ENCODE measurements at regions not wholly inside any gene's neighbourhood (a gene's known extent, or its start where the extent isn't known, plus 50 kb on each side); places are given as distances from the start of the nearest gene placed in this dataset.

DNA sequence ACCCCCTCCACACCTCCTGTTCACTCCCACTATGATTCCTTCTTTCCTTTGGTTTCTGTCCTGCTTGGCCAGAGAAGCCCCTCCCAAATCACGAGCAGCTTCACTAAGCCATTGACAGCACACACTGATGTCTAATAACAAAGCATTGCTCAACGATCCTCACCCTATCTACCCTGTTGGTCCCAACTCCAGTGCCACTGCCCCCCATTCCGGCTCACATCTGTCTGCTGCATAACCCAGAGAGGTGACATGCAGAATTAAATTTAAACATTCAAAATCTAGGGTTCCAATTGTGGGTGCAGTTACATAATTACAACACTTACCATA is 236.9 kb downstream of the TTLL7 start:
- no peak for DNase-seq (ENCODE audit: low read depth)
- TF ChIP-seq, protein P1, sequence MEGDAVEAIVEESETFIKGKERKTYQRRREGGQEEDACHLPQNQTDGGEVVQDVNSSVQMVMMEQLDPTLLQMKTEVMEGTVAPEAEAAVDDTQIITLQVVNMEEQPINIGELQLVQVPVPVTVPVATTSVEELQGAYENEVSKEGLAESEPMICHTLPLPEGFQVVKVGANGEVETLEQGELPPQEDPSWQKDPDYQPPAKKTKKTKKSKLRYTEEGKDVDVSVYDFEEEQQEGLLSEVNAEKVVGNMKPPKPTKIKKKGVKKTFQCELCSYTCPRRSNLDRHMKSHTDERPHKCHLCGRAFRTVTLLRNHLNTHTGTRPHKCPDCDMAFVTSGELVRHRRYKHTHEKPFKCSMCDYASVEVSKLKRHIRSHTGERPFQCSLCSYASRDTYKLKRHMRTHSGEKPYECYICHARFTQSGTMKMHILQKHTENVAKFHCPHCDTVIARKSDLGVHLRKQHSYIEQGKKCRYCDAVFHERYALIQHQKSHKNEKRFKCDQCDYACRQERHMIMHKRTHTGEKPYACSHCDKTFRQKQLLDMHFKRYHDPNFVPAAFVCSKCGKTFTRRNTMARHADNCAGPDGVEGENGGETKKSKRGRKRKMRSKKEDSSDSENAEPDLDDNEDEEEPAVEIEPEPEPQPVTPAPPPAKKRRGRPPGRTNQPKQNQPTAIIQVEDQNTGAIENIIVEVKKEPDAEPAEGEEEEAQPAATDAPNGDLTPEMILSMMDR (conservative IDR thresholded peaks at IDR 0.05; ENCODE audit: control insufficient read depth, insufficient read depth, low read depth, low read length) = no peak
- no peak overlapping the region for H3K4me3 ChIP-seq (ENCODE audit: control insufficient read depth, low read depth, low read length)

DNA sequence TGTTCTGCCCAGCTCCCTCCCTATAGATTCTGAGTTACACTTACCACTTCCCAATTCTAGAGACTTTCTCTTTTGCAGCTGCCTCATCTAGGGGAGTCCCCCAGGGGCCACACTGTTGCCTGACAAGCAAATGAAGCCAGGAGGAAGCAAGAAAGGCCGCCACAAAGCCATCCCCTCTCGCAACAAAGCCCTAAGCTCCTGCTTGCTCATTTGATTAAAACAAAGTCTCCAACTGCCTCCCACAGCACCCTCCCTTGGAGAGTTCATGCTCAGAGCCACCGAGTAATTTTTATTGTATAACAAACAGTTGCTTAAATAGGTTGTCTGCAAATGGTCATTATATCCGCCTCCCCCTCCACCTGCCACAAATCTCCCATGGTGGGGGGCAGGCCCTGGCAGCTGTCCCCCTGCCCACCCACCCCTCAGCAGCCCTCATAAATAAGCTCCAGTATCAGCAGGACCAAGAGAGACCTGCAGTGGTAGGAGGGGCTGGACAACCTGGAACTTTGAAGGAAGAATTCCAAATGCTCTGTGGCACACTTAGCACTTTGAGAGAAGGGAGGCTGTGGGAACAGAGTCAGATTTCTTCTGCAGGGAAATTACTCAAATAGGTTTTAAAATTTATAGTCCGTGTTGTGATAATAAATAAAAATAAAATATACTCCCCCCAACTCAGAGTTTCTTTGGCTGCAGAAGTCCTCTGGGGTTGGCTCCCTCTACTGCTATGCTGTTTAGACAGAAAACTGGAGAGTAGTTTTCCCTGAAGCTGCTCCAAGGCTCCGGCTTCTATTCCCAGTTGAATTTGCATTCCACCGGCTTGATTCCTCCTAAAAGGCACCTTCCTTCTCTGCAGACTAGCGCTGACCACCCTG is 237.5 kb downstream of the TTLL7 start:
- H3K4me3 ChIP-seq (ENCODE audit: control insufficient read depth, low read depth, low read length) = no peak overlapping the region
- TF ChIP-seq, protein P1 (conservative IDR thresholded peaks at IDR 0.05; ENCODE audit: control insufficient read depth, insufficient read depth, low read depth, low read length) = no peak
- DNase-seq (ENCODE audit: low read depth) = no peak

DNA sequence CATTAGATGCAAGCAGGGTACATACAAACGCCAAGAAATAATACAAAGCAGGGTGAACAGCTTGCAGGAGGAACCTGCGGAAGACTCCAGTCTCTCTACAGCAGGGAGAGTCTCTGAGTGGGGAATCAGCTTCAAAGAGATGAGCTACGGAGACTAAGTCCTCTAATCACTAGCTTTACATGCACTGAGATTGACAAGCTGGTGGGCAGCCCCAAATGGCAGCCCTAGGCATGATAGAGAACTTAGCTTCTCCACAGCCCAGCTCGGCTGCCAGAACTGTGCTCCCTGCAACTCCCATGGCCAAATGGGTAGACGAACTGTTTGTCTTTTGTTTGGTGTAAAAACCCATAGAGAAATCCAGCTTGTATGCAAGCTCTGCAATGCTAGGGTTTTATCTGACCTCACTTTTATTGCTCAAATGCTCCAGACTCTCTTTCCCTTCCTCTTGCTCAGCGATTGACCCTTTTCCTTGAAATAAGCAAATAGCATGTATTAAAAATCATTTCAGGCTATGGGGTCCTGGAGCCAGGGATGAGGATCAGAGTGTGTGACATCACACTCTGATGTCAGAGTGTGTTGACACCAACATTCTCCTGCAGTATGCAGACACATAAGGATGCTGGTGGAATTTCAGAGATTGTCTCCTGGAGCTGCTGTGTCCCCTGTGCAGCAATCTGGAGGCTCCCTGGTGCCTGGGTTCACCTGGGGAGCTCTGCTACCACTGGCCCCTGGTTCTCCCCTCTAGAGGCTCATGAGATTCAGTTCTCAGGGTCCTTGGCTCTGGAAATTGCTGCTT is 238.5 kb downstream of the TTLL7 start:
- TF ChIP-seq, protein P1 (conservative IDR thresholded peaks at IDR 0.05; ENCODE audit: control insufficient read depth, insufficient read depth, low read depth, low read length) = no peak
- DNase-seq (ENCODE audit: low read depth) = no peak

DNA sequence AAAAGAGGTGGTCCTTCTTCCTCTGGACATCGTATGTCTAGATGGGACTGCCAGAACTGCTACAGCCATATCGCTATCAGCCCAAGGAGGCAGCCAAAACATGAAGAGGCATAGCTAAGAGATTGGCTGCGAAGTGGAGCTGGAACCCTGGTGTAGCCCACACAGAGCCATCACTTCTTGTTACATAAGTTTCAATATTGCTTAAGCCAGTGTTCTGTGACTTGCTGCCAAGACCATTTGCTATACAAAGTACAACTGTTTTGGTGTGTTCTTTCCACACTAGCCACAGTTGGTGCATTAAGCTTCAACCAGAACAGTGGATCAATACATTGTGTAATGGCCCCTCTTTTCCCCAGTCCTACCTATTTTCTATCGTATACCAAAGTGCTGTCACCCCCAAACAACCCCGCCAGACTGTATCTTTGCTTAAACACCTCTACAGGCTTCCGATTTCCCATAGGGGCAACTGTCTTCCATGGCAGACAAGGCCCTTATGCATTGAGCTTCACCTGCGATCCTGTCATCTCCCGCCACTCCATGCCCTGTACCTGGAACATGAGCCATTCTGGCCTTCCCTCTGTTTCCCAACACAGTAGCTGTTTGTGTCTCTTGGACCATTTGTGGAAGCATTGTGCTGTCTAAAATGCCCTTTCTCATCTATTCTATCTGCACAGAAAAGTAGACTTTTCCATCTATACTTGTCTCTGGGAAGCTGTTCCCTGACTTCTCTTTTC is 241.8 kb downstream of the TTLL7 start:
- TF ChIP-seq, protein P1 (conservative IDR thresholded peaks at IDR 0.05; ENCODE audit: control insufficient read depth, insufficient read depth, low read depth, low read length) = no peak
- no peak for DNase-seq (ENCODE audit: low read depth)

More for the DNA sequence above, 238.5 kb downstream of the TTLL7 start:
- no peak overlapping the region for H3K4me3 ChIP-seq (ENCODE audit: control insufficient read depth, low read depth, low read length)

DNA sequence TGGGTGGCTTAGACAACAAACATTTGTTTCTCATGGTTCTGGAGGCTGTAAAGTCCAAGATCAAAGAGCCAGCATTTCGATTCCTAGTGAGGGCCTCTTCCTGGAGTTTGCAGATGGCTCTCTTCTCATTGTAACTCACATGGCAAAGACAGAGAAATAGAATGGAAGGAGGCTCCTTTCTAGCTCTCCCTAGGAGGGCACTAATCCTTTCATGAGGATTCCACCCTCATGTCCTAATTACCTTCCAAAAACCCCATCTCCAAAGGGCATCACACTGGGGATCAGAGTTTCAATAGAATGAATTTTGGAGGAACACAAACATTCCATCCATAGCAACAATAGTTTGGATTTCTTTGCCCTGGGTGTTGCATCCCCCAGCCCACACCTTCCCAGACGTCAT is 247.3 kb downstream of the TTLL7 start:
- no peak overlapping the region for H3K4me3 ChIP-seq (ENCODE audit: control insufficient read depth, low read depth, low read length)
- TF ChIP-seq, protein P1 (conservative IDR thresholded peaks at IDR 0.05; ENCODE audit: control insufficient read depth, insufficient read depth, low read depth, low read length) = no peak
- no peak for DNase-seq (ENCODE audit: low read depth)

More for the DNA sequence above, 241.8 kb downstream of the TTLL7 start:
- H3K4me3 ChIP-seq (ENCODE audit: control insufficient read depth, low read depth, low read length) = no peak overlapping the region

DNA sequence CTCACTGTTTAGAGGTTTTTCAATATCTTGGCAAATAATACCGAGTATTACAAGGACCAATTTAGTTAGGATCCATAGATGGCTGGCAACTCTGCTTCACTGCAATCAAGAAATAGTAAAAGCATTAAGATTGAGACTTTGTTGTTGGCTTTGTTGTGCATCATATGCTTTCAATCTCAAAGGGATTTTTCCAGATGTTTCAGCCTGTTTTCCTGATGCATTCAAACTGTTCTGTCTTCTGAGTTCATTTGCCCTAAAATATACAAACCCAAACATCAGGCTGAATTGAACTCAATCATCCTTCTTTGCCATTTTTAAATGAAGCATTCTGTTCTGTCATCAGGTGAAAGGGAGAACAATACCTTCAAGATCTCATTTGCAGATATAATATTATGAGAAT is 248.7 kb downstream of the TTLL7 start:
- TF ChIP-seq, protein P1 (conservative IDR thresholded peaks at IDR 0.05; ENCODE audit: control insufficient read depth, insufficient read depth, low read depth, low read length) = no peak
- DNase-seq (ENCODE audit: low read depth) = no peak
- H3K4me3 ChIP-seq (ENCODE audit: control insufficient read depth, low read depth, low read length) = no peak overlapping the region
